Activated CD4-positive, alpha-beta memory T cell treated with anti-CD3 and anti-CD28 coated beads, Interleukin-2, amount 10 ng/mL, durations not matched to agents 7 days and 5 days (primary cell): ENCODE measurements at regions not wholly inside any gene's neighbourhood (a gene's known extent, or its start where the extent isn't known, plus 50 kb on each side); places are given as distances from the start of the nearest gene placed in this dataset.
"Not testable (repeated sequence)": the region's sequence is repeated elsewhere in the genome, so short reads cannot be mapped to it uniquely, and the experiment has no call there.

Experiments
- CTCF ChIA-PET: fragments of 350-600 bp; sonication (Branson Sonifier 250); formaldehyde crosslinking; loops from one replicate; lab custom pipeline; 2021; ENCODE audit warnings: antibody characterized with exemption, inconsistent platforms; lab: Charles Lee
- POLR2A ChIA-PET: fragments of 350-600 bp; sonication (Branson Sonifier 250); formaldehyde crosslinking; loops from one replicate; lab custom pipeline; 2021; ENCODE audit warnings: antibody characterized with exemption; lab: Charles Lee
- DNase-seq: peaks from one replicate; pipeline ENCODE4 v3.0.0-alpha.2; 2020
- H3K27ac Mint-ChIP-seq: one replicate; pipeline ENCODE4 v1.8.0; 2021; ENCODE audit warnings: mild to moderate bottlenecking, mixed read lengths
- H3K27me3 Mint-ChIP-seq: one replicate; pipeline ENCODE4 v1.8.0; 2021; ENCODE audit warnings: mixed read lengths
- H3K36me3 Mint-ChIP-seq: one replicate; pipeline ENCODE4 v1.8.0; 2021; ENCODE audit warnings: low read depth, mixed read lengths
- H3K4me1 Mint-ChIP-seq: one replicate; pipeline ENCODE4 v1.8.0; 2021; ENCODE audit warnings: mixed read lengths
- H3K4me3 Mint-ChIP-seq: one replicate; pipeline ENCODE4 v1.8.0; 2021; ENCODE audit warnings: mild to moderate bottlenecking, mixed read lengths
- H3K9me3 Mint-ChIP-seq: one replicate; pipeline ENCODE4 v1.8.0; 2021; ENCODE audit warnings: mixed read lengths

DNA sequence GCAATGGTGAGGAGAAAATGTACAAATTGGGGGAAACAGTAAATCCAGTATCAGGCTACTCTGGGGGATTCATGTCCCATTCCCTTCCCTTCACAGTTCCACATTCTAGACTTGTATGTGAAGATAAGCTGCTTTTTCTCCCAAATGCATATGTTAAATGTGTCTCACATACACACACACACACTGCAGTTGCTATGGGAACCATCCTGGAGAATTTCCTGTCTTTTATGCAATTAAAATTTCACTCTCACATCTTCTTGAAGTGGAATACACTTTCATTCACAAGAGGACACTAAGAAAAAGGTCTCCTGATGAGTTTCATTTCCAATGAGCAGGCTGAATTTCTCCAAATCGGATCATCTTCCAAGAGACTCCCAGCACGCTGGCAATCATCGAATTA, 366.0 kb downstream of the LRATD1 start:
- Mint-ChIP-seq H3K27me3 (peaks cover 3% of the 10 kb centered on the region), H3K4me1 (no peaks in the 10 kb centered on the region), H3K4me3 (no peak overlapping the region), H3K9me3 (no peaks in the 10 kb centered on the region), H3K27ac (no peak overlapping the region), H3K36me3 (no peaks in the 10 kb centered on the region)
- CTCF ChIA-PET: no interaction called here
- POLR2A ChIA-PET: no interaction called here
- no peak for DNase-seq

DNA sequence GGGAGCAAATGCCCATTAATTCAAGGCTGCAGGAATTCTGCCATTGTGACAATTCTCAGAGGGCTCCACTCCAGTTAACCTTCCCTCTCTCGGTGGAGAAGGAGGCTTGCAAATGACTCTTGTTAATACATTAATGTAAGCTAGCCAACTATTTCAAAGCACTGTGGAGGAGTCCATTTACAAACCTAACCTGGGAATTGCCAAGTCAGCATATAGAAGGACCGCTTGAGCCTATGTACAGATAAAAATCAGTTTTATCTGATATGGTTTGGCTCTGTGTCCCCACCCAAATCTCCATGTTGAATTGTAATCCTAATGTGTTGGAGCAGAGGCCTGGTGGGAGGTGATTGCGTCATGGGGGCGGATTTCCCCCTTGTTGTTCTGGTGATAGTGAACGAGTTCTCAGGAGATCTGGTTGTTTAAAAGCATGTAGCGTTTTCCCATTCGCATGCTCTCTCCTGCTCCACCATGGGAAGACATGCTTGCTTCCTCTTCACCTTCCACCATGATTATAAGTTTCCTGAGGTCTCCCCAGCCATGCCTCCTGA, 366.7 kb downstream of the LRATD1 start:
- ChIA-PET POLR2A (no interaction called here), CTCF (no interaction called here)
- DNase-seq: no peak
- peaks cover 3% of the 10 kb centered on the region for H3K27me3 Mint-ChIP-seq
- no peak overlapping the region for H3K27ac Mint-ChIP-seq
- H3K9me3 Mint-ChIP-seq: no peaks in the 10 kb centered on the region
- no peaks in the 10 kb centered on the region for H3K36me3 Mint-ChIP-seq
- H3K4me1 Mint-ChIP-seq: no peaks in the 10 kb centered on the region
- no peak overlapping the region for H3K4me3 Mint-ChIP-seq

DNA sequence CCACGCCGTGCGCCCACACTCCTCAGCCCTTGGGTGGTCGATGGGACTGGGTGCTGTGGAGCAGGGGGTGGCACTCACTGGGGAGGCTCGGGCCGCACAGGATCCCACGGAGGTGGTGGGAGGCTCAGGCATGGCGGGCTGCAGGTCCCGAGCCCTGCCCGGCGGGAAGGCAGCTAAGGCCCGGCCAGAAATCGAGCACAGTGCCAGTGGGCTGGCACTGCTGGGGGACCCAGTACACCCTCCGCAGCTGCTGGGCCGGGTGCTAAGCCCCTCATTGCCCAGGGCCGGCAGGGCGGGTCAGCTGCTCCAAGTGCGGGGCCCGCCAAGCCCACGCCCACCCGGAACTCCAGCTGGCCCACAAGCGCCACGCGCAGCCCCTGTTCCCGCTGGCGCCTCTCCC, 370.0 kb downstream of the LRATD1 start:
- H3K36me3 Mint-ChIP-seq, H3K4me1 Mint-ChIP-seq, H3K27me3 Mint-ChIP-seq, H3K27ac Mint-ChIP-seq, H3K9me3 Mint-ChIP-seq, CTCF ChIA-PET, H3K4me3 Mint-ChIP-seq, DNase-seq, POLR2A ChIA-PET: not testable (repeated sequence)

DNA sequence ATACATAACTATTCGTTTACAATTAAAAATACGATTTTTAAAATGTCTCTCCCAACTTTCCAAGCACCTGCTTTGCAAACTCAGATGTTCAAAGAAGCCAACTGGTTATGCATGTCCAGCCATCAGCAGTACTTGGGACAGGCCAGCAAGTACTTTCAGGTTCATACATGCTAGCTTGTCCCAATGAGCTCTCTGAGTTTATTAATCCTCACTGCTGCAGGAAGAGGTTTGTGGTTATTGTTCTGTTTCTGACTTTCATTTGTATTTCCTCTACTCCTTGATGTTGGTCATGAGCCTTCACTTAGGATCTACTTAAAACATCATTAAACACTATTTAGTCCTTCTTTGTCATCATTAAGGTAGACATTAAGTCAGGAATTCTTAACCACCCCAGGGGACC, 374.1 kb downstream of the LRATD1 start:
- ChIA-PET POLR2A (no interaction called here), CTCF (no interaction called here)
- no peaks in the 10 kb centered on the region for H3K9me3 Mint-ChIP-seq
- DNase-seq: no peak
- H3K27me3 Mint-ChIP-seq: no peaks in the 10 kb centered on the region
- no peak overlapping the region for H3K4me3 Mint-ChIP-seq
- no peaks in the 10 kb centered on the region for H3K36me3 Mint-ChIP-seq
- H3K4me1 Mint-ChIP-seq: peaks cover 8% of the 10 kb centered on the region
- H3K27ac Mint-ChIP-seq: no peak overlapping the region

DNA sequence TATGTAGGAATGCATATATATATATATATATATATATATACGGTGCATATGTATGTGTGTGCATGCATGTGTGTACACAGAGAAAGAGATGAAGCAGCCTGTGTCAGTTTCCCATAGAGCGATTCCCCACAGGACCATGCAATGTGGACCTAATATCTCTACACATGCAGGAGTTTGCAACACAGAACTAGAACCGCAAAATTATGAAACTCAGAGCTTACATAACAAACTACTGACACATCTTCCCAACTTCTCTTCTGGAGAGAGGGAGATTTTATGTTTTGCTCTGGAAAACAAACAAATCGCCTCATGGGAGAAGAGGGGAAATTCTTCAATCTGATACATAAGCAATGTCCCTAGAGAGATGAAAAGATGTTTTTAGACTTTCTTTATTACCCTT, 377.2 kb downstream of the LRATD1 start:
- DNase-seq: no peak
- Mint-ChIP-seq H3K27me3 (no peaks in the 10 kb centered on the region), H3K27ac (no peak overlapping the region), H3K4me3 (no peak overlapping the region), H3K36me3 (no peaks in the 10 kb centered on the region), H3K4me1 (peaks cover 8% of the 10 kb centered on the region), H3K9me3 (no peaks in the 10 kb centered on the region)
- ChIA-PET POLR2A (no interaction called here), CTCF (no interaction called here)

DNA sequence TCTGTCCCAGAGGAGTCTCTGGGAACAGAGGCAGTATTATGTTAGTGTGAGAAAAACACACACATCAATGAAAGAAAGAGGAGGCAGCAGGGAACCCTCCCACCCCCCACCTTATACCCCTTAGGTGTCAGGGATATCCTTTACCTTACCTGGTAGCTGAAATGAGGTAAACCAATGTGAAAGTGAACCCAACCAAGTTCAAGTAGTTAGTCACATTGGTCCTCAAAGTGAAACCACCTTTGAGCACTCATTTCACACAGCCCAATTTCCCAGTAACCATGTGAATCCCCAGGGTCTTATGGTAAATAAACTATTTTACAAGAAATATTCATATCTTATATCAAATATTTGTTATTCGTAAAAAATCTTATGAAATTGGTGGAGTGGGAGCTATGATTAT, 377.8 kb downstream of the LRATD1 start:
- no peak for DNase-seq
- POLR2A ChIA-PET: no interaction called here
- peaks cover 8% of the 10 kb centered on the region for H3K4me1 Mint-ChIP-seq
- H3K36me3 Mint-ChIP-seq: no peaks in the 10 kb centered on the region
- H3K4me3 Mint-ChIP-seq: no peak overlapping the region
- no peaks in the 10 kb centered on the region for H3K27me3 Mint-ChIP-seq
- no peaks in the 10 kb centered on the region for H3K9me3 Mint-ChIP-seq
- H3K27ac Mint-ChIP-seq: no peak overlapping the region
- CTCF ChIA-PET: no interaction called here

DNA sequence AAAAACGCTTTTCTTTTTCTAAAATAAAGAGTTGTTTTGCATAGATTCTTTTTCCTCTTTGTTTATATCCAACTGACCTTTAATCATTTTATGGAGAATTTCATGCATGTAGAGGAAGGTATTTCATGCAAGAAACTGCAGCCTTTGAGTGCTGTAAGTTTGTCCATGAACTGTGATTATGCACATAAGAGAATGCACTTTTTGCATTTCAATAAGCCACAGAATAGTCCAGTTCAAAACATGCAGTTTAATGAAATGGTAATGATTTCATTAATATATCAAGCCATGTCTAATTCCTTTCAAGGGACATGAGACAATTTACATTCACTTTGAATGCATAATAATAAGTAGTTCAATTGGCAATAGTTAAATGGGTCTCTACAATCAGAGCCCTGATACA, 386.3 kb downstream of the LRATD1 start:
- H3K4me3 Mint-ChIP-seq: no peak overlapping the region
- no peaks in the 10 kb centered on the region for H3K4me1 Mint-ChIP-seq
- H3K36me3 Mint-ChIP-seq: no peaks in the 10 kb centered on the region
- ChIA-PET CTCF (no interaction called here), POLR2A (no interaction called here)
- no peak overlapping the region for H3K27ac Mint-ChIP-seq
- no peaks in the 10 kb centered on the region for H3K9me3 Mint-ChIP-seq
- H3K27me3 Mint-ChIP-seq: peaks cover 8% of the 10 kb centered on the region
- DNase-seq: no peak

DNA sequence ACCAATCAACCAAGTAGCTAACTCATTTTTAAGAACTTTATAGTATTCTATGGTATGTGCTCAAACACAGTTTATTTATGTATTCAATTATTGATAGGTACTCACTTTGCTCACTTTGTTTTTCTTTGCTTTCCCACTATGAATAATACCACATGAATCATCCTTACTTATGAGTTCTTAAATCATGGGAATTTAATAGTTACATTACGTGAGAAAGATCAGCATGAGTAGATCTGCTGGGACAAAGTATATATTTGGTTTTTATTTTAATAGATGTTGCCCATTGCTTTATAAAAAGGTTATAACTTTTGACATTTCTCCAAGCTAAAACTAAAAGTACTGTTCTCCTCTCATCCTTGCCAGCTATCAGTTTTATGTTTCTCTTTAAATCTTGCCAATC, 390.7 kb downstream of the LRATD1 start:
- no peak overlapping the region for H3K4me3 Mint-ChIP-seq
- H3K4me1 Mint-ChIP-seq: no peaks in the 10 kb centered on the region
- H3K27ac Mint-ChIP-seq: no peak overlapping the region
- H3K9me3 Mint-ChIP-seq: no peaks in the 10 kb centered on the region
- CTCF ChIA-PET: no interaction called here
- H3K36me3 Mint-ChIP-seq: no peaks in the 10 kb centered on the region
- peaks cover 12% of the 10 kb centered on the region for H3K27me3 Mint-ChIP-seq
- POLR2A ChIA-PET: no interaction called here
- no peak for DNase-seq

DNA sequence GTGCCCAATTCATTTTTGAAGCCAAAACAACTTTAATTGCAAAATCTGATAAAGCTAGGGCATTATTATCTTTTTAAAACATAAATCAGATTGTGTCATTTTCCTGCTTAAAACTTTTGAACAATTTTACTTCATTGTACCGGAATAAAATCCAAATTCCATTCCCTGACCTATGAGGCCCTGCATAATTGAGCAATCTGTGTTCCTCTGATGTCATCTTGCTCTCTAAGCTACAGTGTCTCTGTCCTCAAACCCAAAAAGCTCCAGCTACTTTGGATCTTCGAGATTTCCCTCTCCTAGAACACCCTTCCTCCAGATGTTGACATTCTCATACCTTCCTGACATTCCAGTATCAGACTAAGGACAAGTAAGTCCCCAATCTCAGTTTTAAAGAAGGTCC, 395.9 kb downstream of the LRATD1 start:
- POLR2A ChIA-PET: no interaction called here
- CTCF ChIA-PET: no interaction called here
- Mint-ChIP-seq H3K27ac (no peak overlapping the region), H3K27me3 (peaks cover 23% of the 10 kb centered on the region), H3K36me3 (no peaks in the 10 kb centered on the region), H3K9me3 (no peaks in the 10 kb centered on the region), H3K4me1 (no peaks in the 10 kb centered on the region), H3K4me3 (no peak overlapping the region)
- no peak for DNase-seq

DNA sequence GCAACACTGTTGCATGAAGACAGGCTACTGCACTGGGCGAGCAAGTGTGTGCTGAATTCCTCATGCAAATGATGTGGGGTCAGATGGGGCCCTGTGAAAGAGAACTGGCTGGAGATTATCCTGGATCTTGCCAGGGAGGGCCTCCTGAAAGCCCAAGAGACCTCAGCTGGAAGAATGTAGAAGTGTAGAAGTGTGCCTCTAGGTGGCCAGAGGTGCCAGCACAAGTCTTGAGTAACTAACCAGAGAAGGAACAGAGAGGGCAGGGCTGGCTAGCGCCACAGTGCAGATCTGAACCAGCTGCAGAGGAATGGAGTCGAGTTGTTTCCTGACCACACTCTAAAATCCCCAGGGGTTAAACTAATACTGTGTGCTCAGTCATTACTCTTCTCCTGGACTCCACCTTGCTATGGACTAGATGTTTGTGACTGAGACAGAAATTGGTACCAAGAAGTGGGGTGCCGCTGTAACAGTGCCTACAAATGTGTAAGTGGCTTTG, 399.3 kb downstream of the LRATD1 start:
- ChIA-PET CTCF (no interaction called here), POLR2A (no interaction called here)
- DNase-seq: no peak
- Mint-ChIP-seq H3K4me3 (no peak overlapping the region), H3K27me3 (peaks cover 23% of the 10 kb centered on the region), H3K4me1 (no peaks in the 10 kb centered on the region), H3K36me3 (no peaks in the 10 kb centered on the region), H3K27ac (no peak overlapping the region), H3K9me3 (no peaks in the 10 kb centered on the region)

DNA sequence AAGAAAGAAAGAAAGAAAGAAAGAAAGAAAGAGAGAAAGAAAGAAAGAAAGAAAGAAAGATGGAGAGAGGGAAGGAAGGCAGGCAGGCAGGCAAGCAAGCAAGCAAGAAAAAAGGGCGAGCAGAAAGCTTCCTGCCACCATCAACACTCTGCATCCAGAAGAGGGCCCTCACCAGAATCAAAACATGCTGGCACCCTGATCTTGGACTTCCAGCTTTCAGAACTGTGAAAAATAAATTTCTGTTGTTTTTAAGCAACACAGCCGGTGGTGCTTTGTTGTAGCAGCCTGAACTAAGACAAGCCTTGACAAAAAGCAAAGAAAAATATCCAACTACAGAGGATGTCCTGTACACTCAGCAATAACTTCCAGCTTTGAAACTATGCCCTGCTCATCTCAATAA, 401.7 kb downstream of the LRATD1 start:
- ChIA-PET CTCF (no interaction called here), POLR2A (no interaction called here)
- Mint-ChIP-seq H3K4me3 (no peak overlapping the region), H3K9me3 (no peaks in the 10 kb centered on the region), H3K27me3 (peaks cover 20% of the 10 kb centered on the region), H3K4me1 (peaks cover 4% of the 10 kb centered on the region), H3K36me3 (no peaks in the 10 kb centered on the region), H3K27ac (no peak overlapping the region)
- no peak for DNase-seq

DNA sequence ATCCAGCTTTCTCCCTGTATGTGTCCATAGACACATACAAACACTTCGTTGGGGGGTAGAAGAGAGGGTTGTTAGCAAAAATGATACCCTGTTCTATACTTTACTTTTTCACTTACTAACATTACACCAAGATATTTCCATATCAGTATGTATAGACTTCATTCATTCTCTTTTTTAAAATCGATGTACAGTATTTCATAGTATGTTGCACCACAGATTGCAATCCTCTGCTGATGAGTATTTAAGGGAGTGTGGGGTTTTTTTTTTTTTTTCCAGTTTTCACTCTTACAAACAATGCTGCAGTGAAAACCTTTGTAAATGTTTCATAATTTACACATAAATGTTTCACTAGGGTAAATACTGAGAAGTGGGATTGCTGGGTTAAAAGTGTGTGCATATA, 402.3 kb downstream of the LRATD1 start:
- POLR2A ChIA-PET: no interaction called here
- CTCF ChIA-PET: no interaction called here
- Mint-ChIP-seq H3K4me1 (peaks cover 4% of the 10 kb centered on the region), H3K27ac (no peak overlapping the region), H3K36me3 (no peaks in the 10 kb centered on the region), H3K9me3 (no peaks in the 10 kb centered on the region), H3K27me3 (peaks cover 19% of the 10 kb centered on the region), H3K4me3 (no peak overlapping the region)
- no peak for DNase-seq

DNA sequence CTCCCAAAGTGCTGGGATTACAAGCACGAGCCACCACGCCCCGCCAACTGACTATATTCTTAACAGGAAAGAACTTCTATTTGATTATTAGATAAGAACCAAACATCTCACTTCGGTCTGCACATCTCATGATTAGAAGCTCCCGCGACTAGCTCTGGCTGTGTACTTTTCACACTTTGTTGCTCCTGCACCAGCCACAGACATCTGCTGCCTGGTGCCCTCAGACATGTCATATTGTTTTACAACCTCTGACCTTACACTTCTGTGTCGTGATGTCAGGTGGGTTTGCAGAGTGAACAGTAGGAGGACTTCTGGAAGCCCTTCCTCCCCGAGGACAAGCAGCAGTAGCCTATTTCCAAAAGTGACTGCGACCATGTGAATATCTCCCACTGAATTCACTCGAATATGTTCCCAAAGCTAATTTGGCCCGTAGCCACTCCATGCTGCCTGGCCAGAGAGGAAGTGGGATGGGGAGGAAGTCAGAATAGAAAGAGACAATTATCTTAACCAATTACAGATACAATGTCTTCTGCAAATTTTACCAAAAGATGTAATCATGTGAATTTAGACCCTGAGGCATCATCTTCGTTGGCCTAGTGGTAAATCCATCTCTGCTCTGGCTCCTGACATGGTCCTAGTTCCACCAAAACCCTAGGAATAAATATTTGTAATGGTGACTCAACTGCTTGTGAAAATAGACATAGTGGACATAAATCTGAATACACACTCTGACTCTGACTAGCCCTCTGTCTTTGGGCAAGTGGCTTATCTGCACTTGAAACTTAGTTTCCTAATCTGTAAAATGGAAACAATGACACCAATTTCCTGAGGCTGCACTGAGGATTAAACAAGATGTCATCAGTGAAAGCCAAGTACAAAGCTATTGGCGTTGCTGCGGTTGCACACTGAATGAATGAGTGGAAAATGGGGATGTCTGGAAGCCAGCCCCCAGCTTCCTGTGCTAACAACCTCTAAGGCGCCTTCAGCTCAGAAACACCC, 406.1 kb downstream of the LRATD1 start:
- no peak for DNase-seq
- Mint-ChIP-seq H3K27me3 (peaks cover 6% of the 10 kb centered on the region), H3K4me3 (no peak overlapping the region), H3K36me3 (no peaks in the 10 kb centered on the region), H3K9me3 (no peaks in the 10 kb centered on the region), H3K27ac (no peak overlapping the region), H3K4me1 (peaks cover 4% of the 10 kb centered on the region)
- ChIA-PET POLR2A (no interaction called here), CTCF (interaction anchor here (0.9 kb wide), 1 partner anchor 538 kb away, joined by 4 read pairs; no protein-coding TSS in a partner anchor)
